ENCODE measurements at regions not wholly inside any gene's neighbourhood (a gene's known extent, or its start where the extent isn't known, plus 50 kb on each side); places are given as distances from the start of the nearest gene placed in this dataset.

DNA sequence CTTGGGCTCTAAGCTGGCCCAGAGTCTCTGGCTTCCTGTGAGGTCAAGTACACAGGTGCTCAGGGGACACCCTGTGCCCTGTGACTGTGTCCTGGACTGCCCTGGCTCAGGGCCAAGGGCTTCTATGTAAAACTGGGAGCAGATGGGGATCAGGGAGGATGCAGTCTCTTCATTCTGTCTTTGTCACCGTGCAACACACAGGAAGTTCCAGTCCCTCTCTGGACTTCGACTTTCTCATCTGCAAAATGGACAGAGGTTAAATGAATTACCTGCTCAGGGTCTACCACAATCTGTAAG lies 61.9 kb upstream of the TLE3 start:
- TF ChIP-seq, protein P1, sequence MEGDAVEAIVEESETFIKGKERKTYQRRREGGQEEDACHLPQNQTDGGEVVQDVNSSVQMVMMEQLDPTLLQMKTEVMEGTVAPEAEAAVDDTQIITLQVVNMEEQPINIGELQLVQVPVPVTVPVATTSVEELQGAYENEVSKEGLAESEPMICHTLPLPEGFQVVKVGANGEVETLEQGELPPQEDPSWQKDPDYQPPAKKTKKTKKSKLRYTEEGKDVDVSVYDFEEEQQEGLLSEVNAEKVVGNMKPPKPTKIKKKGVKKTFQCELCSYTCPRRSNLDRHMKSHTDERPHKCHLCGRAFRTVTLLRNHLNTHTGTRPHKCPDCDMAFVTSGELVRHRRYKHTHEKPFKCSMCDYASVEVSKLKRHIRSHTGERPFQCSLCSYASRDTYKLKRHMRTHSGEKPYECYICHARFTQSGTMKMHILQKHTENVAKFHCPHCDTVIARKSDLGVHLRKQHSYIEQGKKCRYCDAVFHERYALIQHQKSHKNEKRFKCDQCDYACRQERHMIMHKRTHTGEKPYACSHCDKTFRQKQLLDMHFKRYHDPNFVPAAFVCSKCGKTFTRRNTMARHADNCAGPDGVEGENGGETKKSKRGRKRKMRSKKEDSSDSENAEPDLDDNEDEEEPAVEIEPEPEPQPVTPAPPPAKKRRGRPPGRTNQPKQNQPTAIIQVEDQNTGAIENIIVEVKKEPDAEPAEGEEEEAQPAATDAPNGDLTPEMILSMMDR (IDR thresholded peaks at IDR 0.05): no peak
- TF ChIP-seq POLR2A (IDR thresholded peaks at IDR 0.05) (no peak), POLR2AphosphoS5 (IDR thresholded peaks at IDR 0.05) (no peak)

Data from stomach (tissue), 4 donors.